Muscle layer of duodenum (tissue), 2 donors: ENCODE measurements at regions not wholly inside any gene's neighbourhood (a gene's known extent, or its start where the extent isn't known, plus 50 kb on each side); places are given as distances from the start of the nearest gene placed in this dataset.

ENCODE experiments used
- H3K27ac ChIP-seq: one replicate; pipeline ENCODE4 v1.7.0; 2013; ENCODE audit warnings: mild to moderate bottlenecking, low read length
- H3K27me3 ChIP-seq: one replicate; pipeline ENCODE4 v1.7.0; 2013; ENCODE audit warnings: low read depth, mild to moderate bottlenecking, control low read depth, low read length
- H3K36me3 ChIP-seq, 2 donors: one replicate each; pipeline ENCODE4 v1.7.0; 2013; ENCODE audit warnings: low read length in 2 of 2, control low read depth in 1 of 2, mild to moderate bottlenecking in 1 of 2; ENCODE audit not compliant: insufficient read depth in 2 of 2, control insufficient read depth in 1 of 2
- H3K4me1 ChIP-seq, 2 donors: one replicate each; pipeline ENCODE4 v1.7.0; 2013; ENCODE audit warnings: low read length in 2 of 2, mild to moderate bottlenecking in 2 of 2, control low read depth in 1 of 2, moderate library complexity in 1 of 2; ENCODE audit not compliant: insufficient read depth in 2 of 2, control insufficient read depth in 1 of 2
- H3K4me3 ChIP-seq, 2 donors: one replicate each; pipeline ENCODE4 v1.7.0; 2013; ENCODE audit warnings: low read length in 2 of 2, low read depth in 1 of 2, mild to moderate bottlenecking in 1 of 2
- H3K9me3 ChIP-seq, 2 donors: one replicate each; pipeline ENCODE4 v1.7.0; 2013; ENCODE audit warnings: low read length in 2 of 2, control low read depth in 1 of 2, mild to moderate bottlenecking in 1 of 2; ENCODE audit not compliant: control insufficient read depth in 1 of 2
- donor health status: healthy.

GRCh38 chr12:130076126-130076525, 86.1 kb upstream of the FZD10 start:
- no peak overlapping the region for H3K27ac ChIP-seq
- no peaks in the 10 kb centered on the region for H3K4me1 ChIP-seq
- no peaks in the 10 kb centered on the region for H3K27me3 ChIP-seq

GRCh38 chr12:130076752-130077151, 85.5 kb upstream of the FZD10 start:
- no peaks in the 10 kb centered on the region for H3K27me3 ChIP-seq
- no peak overlapping the region for H3K27ac ChIP-seq

More at GRCh38 chr12:130076126-130076525, 86.1 kb upstream of the FZD10 start:
- H3K4me3 ChIP-seq = no peak overlapping the region
- H3K36me3 ChIP-seq = no peaks in the 10 kb centered on the region
- H3K9me3 ChIP-seq = peaks cover 0 to 2% of the 10 kb centered on the region in 2 donors

GRCh38 chr12:130078852-130079251, 83.4 kb upstream of the FZD10 start:
- no peak overlapping the region for H3K4me3 ChIP-seq
- H3K4me1 ChIP-seq = no peaks in the 10 kb centered on the region
- H3K9me3 ChIP-seq = peaks cover 0 to 2% of the 10 kb centered on the region in 2 donors
- no peak overlapping the region for H3K27ac ChIP-seq
- H3K36me3 ChIP-seq = no peaks in the 10 kb centered on the region
- no peaks in the 10 kb centered on the region for H3K27me3 ChIP-seq

More at GRCh38 chr12:130076752-130077151, 85.5 kb upstream of the FZD10 start:
- Histone ChIP-seq H3K4me3 (no peak overlapping the region), H3K4me1 (no peaks in the 10 kb centered on the region), H3K36me3 (no peaks in the 10 kb centered on the region), H3K9me3 (peaks cover 0 to 2% of the 10 kb centered on the region in 2 donors)

GRCh38 chr12:130079279-130079678, 83.0 kb upstream of the FZD10 start:
- no peaks in the 10 kb centered on the region for H3K4me1 ChIP-seq
- H3K27me3 ChIP-seq = no peaks in the 10 kb centered on the region
- H3K36me3 ChIP-seq = no peaks in the 10 kb centered on the region
- H3K9me3 ChIP-seq = peaks cover 0 to 2% of the 10 kb centered on the region in 2 donors
- no peak overlapping the region for H3K27ac ChIP-seq
- no peak overlapping the region for H3K4me3 ChIP-seq

GRCh38 chr12:130080205-130080604, 82.1 kb upstream of the FZD10 start:
- no peaks in the 10 kb centered on the region for H3K36me3 ChIP-seq
- H3K9me3 ChIP-seq = peaks cover 0 to 2% of the 10 kb centered on the region in 2 donors
- H3K27me3 ChIP-seq = no peaks in the 10 kb centered on the region
- no peak overlapping the region for H3K27ac ChIP-seq
- no peaks in the 10 kb centered on the region for H3K4me1 ChIP-seq
- H3K4me3 ChIP-seq = no peak overlapping the region

GRCh38 chr12:130081117-130081805, 81.0 kb upstream of the FZD10 start:
- Histone ChIP-seq H3K27ac (no peak overlapping the region), H3K27me3 (no peaks in the 10 kb centered on the region), H3K36me3 (no peaks in the 10 kb centered on the region)

GRCh38 chr12:130083002-130083401, 79.3 kb upstream of the FZD10 start:
- H3K36me3 ChIP-seq = no peaks in the 10 kb centered on the region
- no peaks in the 10 kb centered on the region for H3K4me1 ChIP-seq
- no peaks in the 10 kb centered on the region for H3K9me3 ChIP-seq
- no peak overlapping the region for H3K4me3 ChIP-seq
- H3K27me3 ChIP-seq = no peaks in the 10 kb centered on the region
- no peak overlapping the region for H3K27ac ChIP-seq

More at GRCh38 chr12:130081117-130081805, 81.0 kb upstream of the FZD10 start:
- Histone ChIP-seq H3K4me3 (no peak overlapping the region), H3K4me1 (no peaks in the 10 kb centered on the region), H3K9me3 (peaks cover 0 to 2% of the 10 kb centered on the region in 2 donors)

- no peaks in the 10 kb centered on the region for H3K27me3 ChIP-seq
- no peaks in the 10 kb centered on the region for H3K9me3 ChIP-seq
- H3K4me1 ChIP-seq = no peaks in the 10 kb centered on the region
- H3K27ac ChIP-seq = no peak overlapping the region
- H3K36me3 ChIP-seq = no peaks in the 10 kb centered on the region
- H3K4me3 ChIP-seq = no peak overlapping the region
Observed at GRCh38 chr12:130083734-130084133, 78.5 kb upstream of the FZD10 start.

- H3K36me3 ChIP-seq = no peaks in the 10 kb centered on the region
- no peaks in the 10 kb centered on the region for H3K9me3 ChIP-seq
- H3K27me3 ChIP-seq = no peaks in the 10 kb centered on the region
- H3K4me1 ChIP-seq = no peaks in the 10 kb centered on the region
- no peak overlapping the region for H3K4me3 ChIP-seq
- no peak overlapping the region for H3K27ac ChIP-seq
Observed at GRCh38 chr12:130084359-130084758, 77.9 kb upstream of the FZD10 start.

- no peaks in the 10 kb centered on the region for H3K4me1 ChIP-seq
- H3K36me3 ChIP-seq = no peaks in the 10 kb centered on the region
- H3K27me3 ChIP-seq = no peaks in the 10 kb centered on the region
- no peak overlapping the region for H3K27ac ChIP-seq
- H3K9me3 ChIP-seq = no peaks in the 10 kb centered on the region
- no peak overlapping the region for H3K4me3 ChIP-seq
Observed at GRCh38 chr12:130086248-130086647, 76.0 kb upstream of the FZD10 start.

- Histone ChIP-seq H3K4me1 (no peaks in the 10 kb centered on the region), H3K27ac (no peak overlapping the region), H3K4me3 (no peak overlapping the region), H3K36me3 (no peaks in the 10 kb centered on the region), H3K9me3 (no peaks in the 10 kb centered on the region), H3K27me3 (no peaks in the 10 kb centered on the region)
Observed at GRCh38 chr12:130086797-130087196, 75.5 kb upstream of the FZD10 start.

GRCh38 chr12:130087222-130087621, 75.0 kb upstream of the FZD10 start:
- Histone ChIP-seq H3K4me3 (no peak overlapping the region), H3K27me3 (no peaks in the 10 kb centered on the region), H3K27ac (no peak overlapping the region)

More at GRCh38 chr12:130087222-130087621, 75.0 kb upstream of the FZD10 start:
- Histone ChIP-seq H3K9me3 (no peaks in the 10 kb centered on the region), H3K36me3 (no peaks in the 10 kb centered on the region), H3K4me1 (no peaks in the 10 kb centered on the region)
